ENCODE measurements at regions not wholly inside any gene's neighbourhood (a gene's known extent, or its start where the extent isn't known, plus 50 kb on each side); places are given as distances from the start of the nearest gene placed in this dataset.
A peak's percentile ranks its signal among the peaks of the same experiment; 100 is the strongest.

DNA sequence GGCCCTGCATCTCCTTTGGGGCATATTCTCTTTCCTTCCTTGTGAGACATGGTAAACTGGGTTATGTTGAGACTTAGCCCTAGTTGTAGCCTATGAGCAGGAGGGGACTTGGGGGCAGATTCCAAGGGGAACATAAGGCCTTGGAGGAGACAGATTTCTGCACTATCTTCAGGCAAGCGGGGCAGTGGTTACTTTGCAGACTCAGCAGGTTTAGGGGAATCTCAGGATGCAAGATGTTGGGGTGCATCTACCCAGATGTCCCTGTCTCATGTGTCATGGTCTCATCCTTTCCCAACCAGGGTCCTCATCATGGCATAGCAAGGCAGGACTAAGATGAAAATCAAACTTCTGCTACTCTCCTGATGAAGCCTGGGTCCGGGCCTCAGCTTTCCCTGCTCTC lies 58.6 kb upstream of the PTPRT start:
- TF ChIP-seq POLR2A (IDR thresholded peaks at IDR 0.05), result no peak
- TF ChIP-seq, protein P1, sequence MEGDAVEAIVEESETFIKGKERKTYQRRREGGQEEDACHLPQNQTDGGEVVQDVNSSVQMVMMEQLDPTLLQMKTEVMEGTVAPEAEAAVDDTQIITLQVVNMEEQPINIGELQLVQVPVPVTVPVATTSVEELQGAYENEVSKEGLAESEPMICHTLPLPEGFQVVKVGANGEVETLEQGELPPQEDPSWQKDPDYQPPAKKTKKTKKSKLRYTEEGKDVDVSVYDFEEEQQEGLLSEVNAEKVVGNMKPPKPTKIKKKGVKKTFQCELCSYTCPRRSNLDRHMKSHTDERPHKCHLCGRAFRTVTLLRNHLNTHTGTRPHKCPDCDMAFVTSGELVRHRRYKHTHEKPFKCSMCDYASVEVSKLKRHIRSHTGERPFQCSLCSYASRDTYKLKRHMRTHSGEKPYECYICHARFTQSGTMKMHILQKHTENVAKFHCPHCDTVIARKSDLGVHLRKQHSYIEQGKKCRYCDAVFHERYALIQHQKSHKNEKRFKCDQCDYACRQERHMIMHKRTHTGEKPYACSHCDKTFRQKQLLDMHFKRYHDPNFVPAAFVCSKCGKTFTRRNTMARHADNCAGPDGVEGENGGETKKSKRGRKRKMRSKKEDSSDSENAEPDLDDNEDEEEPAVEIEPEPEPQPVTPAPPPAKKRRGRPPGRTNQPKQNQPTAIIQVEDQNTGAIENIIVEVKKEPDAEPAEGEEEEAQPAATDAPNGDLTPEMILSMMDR (IDR thresholded peaks at IDR 0.05), result no peak
- DNase-seq (ENCODE audit: low spot score in 2 of 2), result no peak
- 78 to 87% methylated on average over 2 of the region's 2 CpGs for WGBS, 2 donors
- intact Hi-C loops (cut with DNase I; ENCODE audit: low total_unique reads), result no loop called here
- no peak overlapping the region for H3K4me3 ChIP-seq (ENCODE audit: low read depth, poor library complexity, severe bottlenecking)

DNA sequence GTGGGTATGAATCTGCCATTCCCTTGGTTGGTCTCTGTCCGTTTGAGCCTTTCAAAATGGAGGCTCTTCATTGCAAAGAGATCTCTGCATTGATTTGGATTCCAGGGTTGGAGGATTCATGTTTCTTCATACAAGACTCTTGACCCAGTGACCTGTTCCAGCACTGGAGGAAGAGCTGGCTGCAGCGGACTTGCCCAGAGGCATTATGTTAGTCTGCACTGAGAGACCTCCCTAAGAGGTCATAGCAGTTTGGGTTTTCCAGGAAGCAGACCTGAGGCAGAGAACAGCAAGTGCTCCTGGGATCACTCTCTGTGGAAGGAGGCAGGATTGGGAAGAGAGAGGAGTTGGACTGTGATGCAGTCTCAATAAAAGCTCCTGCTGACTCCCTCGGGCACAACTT lies 57.7 kb upstream of the PTPRT start:
- H3K4me3 ChIP-seq (ENCODE audit: low read depth, poor library complexity, severe bottlenecking), result no peak overlapping the region
- TF ChIP-seq, protein P1 (IDR thresholded peaks at IDR 0.05), result no peak
- no peak for TF ChIP-seq POLR2A (IDR thresholded peaks at IDR 0.05)
- intact Hi-C loops (cut with DNase I; ENCODE audit: low total_unique reads), result no loop called here
- peak in 1 of 2 donors; percentile 54 for DNase-seq (ENCODE audit: low spot score in 2 of 2)
- 53 to 58% methylated on average over 3 of the region's 3 CpGs for WGBS, 2 donors

GRCh38 chr20:43244647-43245046 lies 54.9 kb upstream of the PTPRT start:
- intact Hi-C loops (cut with DNase I; ENCODE audit: low total_unique reads), result no loop called here
- TF ChIP-seq, protein P1 (IDR thresholded peaks at IDR 0.05), result no peak
- TF ChIP-seq POLR2A (IDR thresholded peaks at IDR 0.05), result no peak
- DNase-seq (ENCODE audit: low spot score in 2 of 2), result no peak
- 85 to 92% methylated on average over 5 of the region's 5 CpGs for WGBS, 2 donors
- no peak overlapping the region for H3K4me3 ChIP-seq (ENCODE audit: low read depth, poor library complexity, severe bottlenecking)

- no peak for DNase-seq (ENCODE audit: low spot score in 2 of 2)
These were observed 54.1 kb upstream of the PTPRT start for GRCh38 chr20:43243672-43244269.

GRCh38 chr20:43241057-43241702 lies 51.5 kb upstream of the PTPRT start:
- WGBS, 2 donors, result 64 to 80% methylated on average over 3 of the region's 3 CpGs
- intact Hi-C loops (cut with DNase I; ENCODE audit: low total_unique reads), result no loop called here
- TF ChIP-seq, protein P1 (IDR thresholded peaks at IDR 0.05), result no peak
- no peak for TF ChIP-seq POLR2A (IDR thresholded peaks at IDR 0.05)
- no peak overlapping the region for H3K4me3 ChIP-seq (ENCODE audit: low read depth, poor library complexity, severe bottlenecking)
- DNase-seq (ENCODE audit: low spot score in 2 of 2), result no peak

More at GRCh38 chr20:43243672-43244269, 54.1 kb upstream of the PTPRT start:
- WGBS, 2 donors, result 43 to 49% methylated on average over 7 of the region's 7 CpGs
- no peak overlapping the region for H3K4me3 ChIP-seq (ENCODE audit: low read depth, poor library complexity, severe bottlenecking)
- TF ChIP-seq, protein P1 (IDR thresholded peaks at IDR 0.05), result no peak
- no peak for TF ChIP-seq POLR2A (IDR thresholded peaks at IDR 0.05)
- intact Hi-C loops (cut with DNase I; ENCODE audit: low total_unique reads), result no loop called here

Measured in lower leg skin (tissue), 4 donors.